HG02610 (cell line): ENCODE measurements at regions not wholly inside any gene's neighbourhood (a gene's known extent, or its start where the extent isn't known, plus 50 kb on each side); places are given as distances from the start of the nearest gene placed in this dataset.
"Not testable (repeated sequence)": the region's sequence is repeated elsewhere in the genome, so short reads cannot be mapped to it uniquely, and the experiment has no call there.

Experiments
- ATAC-seq: cut with Tn5 transposase; IDR thresholded peaks from one replicate; pipeline ENCODE4 v1.9.1; 2021; ENCODE audit warnings: mild to moderate bottlenecking, moderate library complexity; ENCODE audit not compliant: unreplicated experiment

- no peak for ATAC-seq
These were observed 414.6 kb downstream of the TDRD3 start for GRCh38 chr13:60811581-60811980.

- not testable (repeated sequence) for ATAC-seq
These were observed 408.6 kb downstream of the TDRD3 start for GRCh38 chr13:60805640-60806039.

- ATAC-seq, result no peak
These were observed 401.5 kb downstream of the TDRD3 start for GRCh38 chr13:60798503-60798902.

DNA sequence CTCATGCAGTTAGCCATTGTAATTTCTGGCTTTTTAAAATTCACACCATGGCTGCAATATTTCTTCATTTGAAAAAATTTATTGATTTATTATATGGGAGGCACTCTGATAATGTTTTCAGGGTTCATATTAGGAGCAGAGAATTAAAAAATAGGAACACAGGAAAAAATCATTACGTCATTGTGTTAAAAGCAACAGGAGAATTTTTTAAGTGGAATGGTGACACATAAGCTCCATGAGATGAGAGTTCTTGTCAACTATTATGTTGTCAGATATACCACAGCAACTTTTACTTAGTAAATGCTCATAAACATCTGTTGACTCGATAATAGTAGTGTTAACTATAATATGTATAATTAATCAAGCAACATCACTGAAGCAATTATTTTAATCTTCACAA is 400.1 kb downstream of the TDRD3 start:
- ATAC-seq, result no peak

GRCh38 chr13:60794751-60795150 is 397.7 kb downstream of the TDRD3 start:
- no peak for ATAC-seq

GRCh38 chr13:60790620-60791019 is 393.6 kb downstream of the TDRD3 start:
- no peak for ATAC-seq

- ATAC-seq, result no peak
These were observed 391.3 kb downstream of the TDRD3 start for GRCh38 chr13:60788156-60788829.

GRCh38 chr13:60787083-60787482 is 390.1 kb downstream of the TDRD3 start:
- ATAC-seq, result no peak

DNA sequence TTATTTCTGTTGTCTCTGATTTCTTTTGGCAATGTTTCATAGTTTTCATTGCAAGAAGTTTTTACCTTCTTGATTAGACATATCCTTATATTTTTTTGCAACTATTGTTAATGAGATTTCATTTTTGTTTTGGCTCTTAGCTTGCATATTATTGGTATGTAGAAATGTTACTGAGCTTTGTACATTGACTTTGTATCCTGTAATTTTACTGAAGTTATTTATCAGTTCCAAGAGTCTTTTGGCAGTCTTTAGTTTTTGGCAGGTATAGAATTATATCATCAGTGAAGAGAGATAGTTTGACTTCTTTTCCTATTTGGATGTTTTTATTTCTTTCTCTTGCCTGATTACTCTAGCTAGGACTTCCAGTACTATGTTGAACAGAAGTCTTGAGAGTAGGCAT is 375.7 kb downstream of the TDRD3 start:
- ATAC-seq, result no peak

- ATAC-seq, result no peak
These were observed 368.8 kb downstream of the TDRD3 start for GRCh38 chr13:60765700-60766411.

GRCh38 chr13:60759499-60759898 is 362.5 kb downstream of the TDRD3 start:
- no peak for ATAC-seq

DNA sequence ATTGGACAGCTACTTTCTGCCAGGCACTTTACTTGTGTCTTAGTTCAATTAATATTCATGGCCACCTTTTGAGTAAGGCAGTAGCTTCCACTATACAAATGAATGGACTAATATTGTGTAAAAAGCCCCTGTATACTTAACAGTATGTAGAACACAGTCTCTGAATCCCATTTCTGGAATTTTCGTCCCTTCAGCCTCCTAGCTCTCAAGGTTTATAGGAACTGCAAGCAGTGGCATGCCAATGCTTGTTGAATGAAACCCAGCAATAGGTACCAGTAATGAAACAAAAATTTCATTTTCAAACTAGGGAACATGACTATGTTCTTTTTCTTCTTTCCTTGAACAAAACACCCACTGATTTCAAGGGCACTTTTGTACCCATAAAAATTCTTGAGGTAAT is 361.6 kb downstream of the TDRD3 start:
- ATAC-seq, result no peak

GRCh38 chr13:60757501-60758215 is 360.6 kb downstream of the TDRD3 start:
- ATAC-seq, result no peak

DNA sequence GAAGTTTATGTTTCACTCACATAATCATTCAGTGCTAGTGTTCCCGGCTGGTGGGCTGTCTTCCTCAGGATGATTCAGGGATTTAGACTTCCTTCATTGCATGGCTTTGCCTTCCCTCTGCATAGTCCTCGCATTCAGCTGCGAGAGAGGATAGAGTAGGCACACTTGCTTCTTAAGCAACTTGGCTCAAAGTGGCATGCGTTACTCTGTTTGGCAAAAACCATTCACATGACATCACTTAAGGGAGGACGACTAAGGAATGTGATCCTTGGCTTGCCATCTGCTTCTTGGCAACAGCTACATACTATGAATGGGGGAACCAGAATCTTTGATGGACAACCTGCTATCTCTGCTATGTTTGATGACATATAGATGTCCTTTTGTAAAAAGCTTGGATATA is 359.3 kb downstream of the TDRD3 start:
- ATAC-seq, result no peak

DNA sequence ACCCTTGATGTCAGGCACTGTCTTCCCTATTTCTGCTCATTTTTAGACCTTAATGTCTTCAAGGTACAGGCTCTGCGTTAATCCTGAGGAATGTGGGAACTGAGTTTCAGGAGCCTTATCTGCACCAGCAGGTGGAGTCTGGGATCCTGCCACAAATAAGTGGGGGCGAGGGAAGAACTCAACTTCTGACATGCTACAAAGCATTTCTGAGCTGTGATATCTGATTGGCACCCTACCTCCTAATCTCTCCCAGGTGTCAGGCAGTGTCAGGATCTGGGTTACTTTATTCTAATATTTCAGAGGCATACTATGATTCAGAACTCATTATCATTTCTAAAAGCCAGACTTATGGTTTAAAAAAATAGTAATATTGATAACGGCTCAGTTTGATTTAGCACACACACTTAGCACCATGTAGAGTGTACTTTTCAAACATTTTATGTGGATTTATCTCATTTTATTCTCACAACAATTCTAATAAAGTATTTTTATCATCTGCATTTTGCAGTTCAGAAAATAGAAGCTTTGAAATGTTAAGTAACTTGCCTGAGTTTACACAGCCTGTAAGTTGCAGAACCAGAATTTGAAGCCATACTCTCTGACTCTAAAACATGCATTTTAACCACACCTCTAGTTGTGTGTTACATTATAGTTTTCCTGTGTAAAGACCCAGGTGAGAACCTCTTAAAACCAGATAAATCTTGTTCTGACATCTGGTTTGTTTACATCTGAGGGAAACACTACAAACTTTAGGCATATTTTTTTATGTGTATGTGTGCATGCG is 358.6 kb downstream of the TDRD3 start:
- no peak for ATAC-seq

DNA sequence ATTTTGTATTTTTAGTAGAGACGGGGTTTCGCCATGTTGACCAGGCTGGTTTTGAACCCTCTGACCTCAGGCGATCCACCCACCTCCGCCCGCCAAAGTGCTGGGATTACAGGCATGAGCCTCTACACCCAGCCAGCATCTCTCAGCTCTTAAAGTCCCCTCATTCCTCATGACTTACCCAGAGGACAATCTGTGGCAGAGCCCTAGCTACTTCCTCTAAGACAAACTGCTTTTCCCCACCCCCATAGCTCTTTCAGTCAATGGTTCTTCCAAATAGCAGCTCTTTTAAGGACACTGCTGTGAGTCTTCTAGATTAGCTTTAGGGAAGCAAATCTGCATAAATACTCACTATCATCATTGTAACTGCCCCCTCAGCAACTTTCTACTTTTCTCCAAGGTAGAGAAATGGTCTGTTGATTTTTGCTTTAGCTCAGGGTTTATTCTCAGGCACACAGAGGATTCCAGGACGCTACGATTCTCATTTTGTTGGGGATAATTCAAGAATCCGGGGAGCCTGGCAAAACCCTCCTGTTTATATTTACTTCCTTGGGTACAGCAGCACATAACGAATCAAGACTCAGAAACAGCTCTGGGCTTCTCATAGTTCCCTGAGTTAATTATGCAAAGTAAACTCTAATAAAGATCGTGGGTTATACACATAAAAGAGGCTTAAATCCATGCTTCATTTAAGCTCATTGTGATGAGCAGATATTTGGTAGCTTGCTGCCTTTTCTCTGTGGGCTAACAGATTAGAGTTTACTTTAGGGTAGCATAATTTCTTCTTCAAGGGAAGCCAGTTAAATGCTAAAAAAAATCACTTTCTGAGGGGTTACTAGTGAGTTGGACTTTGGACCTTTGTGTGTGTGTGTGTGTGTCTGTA is 357.4 kb downstream of the TDRD3 start:
- ATAC-seq, result no peak

- no peak for ATAC-seq
These were observed 356.6 kb downstream of the TDRD3 start for GRCh38 chr13:60753641-60754040.

GRCh38 chr13:60745343-60745742 is 348.3 kb downstream of the TDRD3 start:
- no peak for ATAC-seq

DNA sequence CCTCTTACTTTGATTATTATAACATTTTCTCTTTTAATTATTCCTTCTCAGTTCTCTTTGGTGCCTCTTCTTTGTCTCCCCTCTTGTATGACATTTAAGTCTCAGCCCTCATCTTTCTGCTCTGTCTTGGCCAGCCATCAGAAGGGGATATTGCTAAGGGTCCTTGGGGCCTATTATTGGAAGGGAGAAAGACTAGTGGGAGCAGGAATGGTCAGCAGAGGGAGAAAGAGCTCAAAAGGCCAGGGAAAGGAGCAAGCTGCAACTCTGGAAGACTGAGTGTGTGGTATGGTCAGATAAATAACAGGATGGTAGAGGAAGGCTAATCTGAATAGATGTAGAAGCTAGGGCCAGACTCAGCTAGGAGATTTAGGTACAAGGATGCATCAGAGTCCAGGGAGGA is 336.9 kb downstream of the TDRD3 start:
- ATAC-seq, result no peak

DNA sequence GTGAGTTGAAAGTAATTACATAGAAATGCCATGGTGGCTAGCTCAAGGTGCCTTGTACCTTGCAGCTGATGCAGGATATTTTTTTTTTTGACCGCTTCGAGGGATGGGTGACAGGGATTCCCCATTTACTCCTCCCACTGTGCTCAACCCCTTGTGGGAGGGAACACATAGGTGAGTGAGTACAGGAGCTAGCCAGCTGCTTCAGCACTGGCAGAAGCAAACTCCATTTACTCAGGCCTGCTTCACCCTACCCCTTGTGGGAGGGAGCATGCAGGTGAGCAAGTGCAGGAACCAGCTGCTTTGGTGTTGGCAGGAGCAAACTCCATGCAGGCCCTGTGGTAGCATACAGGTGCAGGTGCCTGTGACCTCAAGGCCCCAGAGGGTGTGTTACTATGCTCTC is 330.1 kb downstream of the TDRD3 start:
- no peak for ATAC-seq
